LNCaP clone FGC (cell line): ENCODE measurements at regions not wholly inside any gene's neighbourhood (a gene's known extent, or its start where the extent isn't known, plus 50 kb on each side); places are given as distances from the start of the nearest gene placed in this dataset.

Source experiments
- DNase-seq: peaks from one replicate; pipeline ENCODE4 v3.0.0-alpha.2; 2011; ENCODE audit warnings: low read depth
- H3K4me3 ChIP-seq: 2 replicates; pipeline ENCODE4 v1.5.1; 2011; ENCODE audit warnings: mild to moderate bottlenecking, low read depth, low read length, control low read depth
- TF ChIP-seq, protein P1 (sequence below): IDR thresholded peaks from 2 replicates; pipeline ENCODE4 v1.5.1; 2012; ENCODE audit warnings: mild to moderate bottlenecking; ENCODE audit not compliant: control insufficient read depth, insufficient read depth; ENCODE audit errors: extremely low read depth

DNA sequence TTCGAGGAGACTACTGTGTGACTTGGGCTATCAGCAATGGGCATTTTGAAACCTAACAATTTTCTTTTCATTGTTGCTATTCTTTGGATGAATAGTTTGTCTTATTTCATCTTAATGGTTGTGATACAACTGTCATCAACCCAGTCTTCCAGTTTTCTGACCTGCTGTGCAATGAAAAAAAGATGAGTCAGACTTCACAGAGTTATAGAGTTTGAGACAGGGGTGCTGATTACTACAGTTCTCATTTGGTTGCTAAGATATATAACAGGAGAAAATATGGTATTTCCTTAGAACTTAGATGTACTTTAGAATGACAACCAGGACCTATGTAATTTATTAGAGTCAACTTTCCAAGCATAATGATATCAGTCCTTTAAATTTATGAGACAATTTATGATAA, 564.4 kb upstream of the NUDT12 start:
- TF ChIP-seq, protein P1, sequence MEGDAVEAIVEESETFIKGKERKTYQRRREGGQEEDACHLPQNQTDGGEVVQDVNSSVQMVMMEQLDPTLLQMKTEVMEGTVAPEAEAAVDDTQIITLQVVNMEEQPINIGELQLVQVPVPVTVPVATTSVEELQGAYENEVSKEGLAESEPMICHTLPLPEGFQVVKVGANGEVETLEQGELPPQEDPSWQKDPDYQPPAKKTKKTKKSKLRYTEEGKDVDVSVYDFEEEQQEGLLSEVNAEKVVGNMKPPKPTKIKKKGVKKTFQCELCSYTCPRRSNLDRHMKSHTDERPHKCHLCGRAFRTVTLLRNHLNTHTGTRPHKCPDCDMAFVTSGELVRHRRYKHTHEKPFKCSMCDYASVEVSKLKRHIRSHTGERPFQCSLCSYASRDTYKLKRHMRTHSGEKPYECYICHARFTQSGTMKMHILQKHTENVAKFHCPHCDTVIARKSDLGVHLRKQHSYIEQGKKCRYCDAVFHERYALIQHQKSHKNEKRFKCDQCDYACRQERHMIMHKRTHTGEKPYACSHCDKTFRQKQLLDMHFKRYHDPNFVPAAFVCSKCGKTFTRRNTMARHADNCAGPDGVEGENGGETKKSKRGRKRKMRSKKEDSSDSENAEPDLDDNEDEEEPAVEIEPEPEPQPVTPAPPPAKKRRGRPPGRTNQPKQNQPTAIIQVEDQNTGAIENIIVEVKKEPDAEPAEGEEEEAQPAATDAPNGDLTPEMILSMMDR = no peak
- DNase-seq = no peak
- no peak overlapping the region for H3K4me3 ChIP-seq

DNA sequence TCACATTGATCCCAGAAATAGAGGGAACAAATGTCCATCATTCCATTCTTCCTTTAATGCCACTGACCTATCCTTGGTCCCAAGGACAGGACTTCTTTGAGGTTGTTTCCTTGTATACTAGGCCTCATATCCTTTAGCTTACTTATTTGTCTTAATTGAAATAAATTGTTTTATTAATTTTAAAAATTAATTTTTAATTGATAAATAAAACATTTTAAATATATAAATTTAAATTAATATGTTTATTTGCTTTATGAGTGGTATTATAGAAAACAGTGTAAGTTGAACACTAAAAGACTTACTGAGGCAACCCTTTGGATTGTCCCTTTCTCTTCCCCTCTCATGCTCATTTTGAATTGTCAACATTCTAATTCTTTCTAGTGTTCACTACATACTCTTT, 556.9 kb upstream of the NUDT12 start:
- no peak overlapping the region for H3K4me3 ChIP-seq
- DNase-seq = no peak
- TF ChIP-seq, protein P1 = no peak

DNA sequence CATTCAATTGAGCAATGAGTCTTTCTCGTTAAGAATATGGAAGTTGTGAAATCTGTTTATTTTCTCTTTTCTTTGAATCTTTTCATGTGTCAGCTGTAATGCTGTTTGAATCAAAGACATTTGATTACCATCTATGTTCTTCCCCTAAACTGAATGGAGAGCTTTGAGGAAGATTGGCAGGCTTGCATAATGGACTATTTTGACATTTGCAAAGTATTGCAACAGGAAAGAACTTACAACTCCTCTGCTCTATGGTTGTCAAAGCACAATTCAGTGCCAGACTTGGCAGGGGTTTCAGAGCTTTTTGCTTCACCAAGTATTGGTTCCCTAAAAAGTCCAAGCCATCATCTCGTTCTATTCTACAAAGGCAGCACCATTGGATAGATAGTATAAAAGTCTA, 549.0 kb upstream of the NUDT12 start:
- DNase-seq = no peak
- no peak overlapping the region for H3K4me3 ChIP-seq
- TF ChIP-seq, protein P1 = no peak

DNA sequence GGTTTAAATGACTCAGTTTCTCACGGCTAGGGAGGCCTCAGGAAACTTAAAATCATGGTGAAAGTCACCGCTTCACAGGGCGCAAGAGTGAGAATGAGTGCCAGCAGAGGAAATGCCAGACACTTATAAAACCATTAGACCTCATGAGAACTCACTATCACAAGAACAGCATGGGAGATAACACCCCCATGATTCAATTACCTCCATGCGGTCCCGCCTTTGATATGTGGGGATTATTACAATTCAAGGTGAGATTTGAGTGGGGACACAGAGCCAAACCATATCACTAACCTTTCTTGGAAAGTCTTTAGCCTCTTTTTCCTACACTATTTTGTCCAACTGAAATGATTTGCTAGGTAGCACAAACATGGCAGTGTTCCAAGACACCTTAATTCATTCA, 533.9 kb upstream of the NUDT12 start:
- H3K4me3 ChIP-seq = no peak overlapping the region
- TF ChIP-seq, protein P1 = no peak
- DNase-seq = no peak

DNA sequence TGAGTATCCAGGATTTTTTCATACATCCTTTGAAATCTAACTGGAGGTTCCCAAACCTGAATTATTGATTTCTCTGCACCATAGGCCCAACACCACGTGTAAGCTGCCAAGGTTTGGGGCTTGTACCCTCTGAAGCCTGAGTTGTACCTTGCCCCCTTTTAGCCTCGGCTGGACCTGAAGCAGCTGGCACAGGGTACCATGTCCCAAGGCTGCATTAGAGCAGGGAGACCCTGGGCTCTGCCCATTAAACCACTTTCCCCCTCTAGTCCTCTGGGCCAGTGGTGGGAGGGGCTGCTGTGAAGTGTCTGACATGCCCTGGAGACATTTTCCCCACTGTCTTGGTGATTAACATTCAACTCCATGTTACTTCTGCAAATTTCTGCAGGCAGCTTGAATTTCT, 532.9 kb upstream of the NUDT12 start:
- H3K4me3 ChIP-seq = no peak overlapping the region
- no peak for DNase-seq
- TF ChIP-seq, protein P1 = no peak

DNA sequence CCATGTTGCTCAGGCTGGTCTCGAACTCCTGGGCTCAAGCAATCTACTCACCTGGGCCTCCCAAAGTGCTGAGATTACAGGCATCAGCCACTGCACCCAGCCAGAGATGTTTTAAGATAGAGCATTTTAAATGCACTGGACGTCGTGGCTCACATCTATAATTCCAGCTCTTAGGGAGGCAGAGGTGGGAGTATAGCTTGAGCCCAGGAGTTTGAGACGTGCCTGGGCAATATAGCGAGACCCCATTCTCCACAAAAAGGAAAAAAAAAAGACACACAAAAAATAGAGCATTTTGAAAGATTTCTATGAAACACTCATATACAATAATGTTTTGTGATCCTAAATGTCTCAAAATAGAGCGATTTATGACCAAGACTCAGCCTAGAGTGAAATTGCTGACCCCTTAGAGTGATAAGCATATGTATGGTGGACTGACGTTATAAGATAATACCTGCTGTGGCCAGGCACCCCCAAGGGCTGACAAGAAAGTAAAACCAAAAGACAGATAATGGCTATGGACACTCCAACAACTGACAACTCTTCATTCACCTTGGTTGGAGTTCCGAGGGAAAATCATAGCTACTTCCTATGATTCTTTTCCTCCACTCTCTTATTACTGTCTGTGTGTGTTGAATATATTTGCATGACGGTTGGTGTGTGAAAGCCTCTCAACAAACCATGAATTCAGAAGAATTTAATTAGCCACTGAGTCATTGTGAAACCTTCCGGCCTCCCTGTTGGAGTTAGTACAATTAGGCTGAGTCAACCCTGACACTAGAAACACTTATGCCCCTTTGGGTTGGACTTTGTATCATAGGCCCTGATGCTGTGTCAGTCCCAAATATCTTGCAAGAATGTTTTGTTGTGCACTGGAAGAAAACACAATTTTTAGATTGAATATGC, 526.5 kb upstream of the NUDT12 start:
- H3K4me3 ChIP-seq = no peak overlapping the region
- TF ChIP-seq, protein P1 = no peak
- DNase-seq = no peak

DNA sequence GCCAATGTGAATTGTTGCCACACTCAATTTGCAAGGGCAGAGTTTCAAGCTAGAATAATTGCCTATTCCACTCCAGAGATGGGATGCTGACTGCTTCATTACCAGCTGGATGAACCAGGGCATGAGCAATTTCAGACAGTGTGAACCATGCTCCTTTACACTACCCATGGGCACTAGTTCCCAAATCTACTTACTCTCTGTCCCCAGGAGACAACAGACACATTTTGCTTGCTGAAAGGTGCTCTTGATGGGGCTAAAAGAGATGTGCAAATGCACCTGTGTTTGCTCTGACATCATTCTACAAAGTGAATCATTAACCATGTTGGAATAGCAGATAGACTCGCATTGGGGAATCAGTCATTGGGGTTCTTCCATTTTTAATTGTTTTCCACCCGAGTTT, 522.3 kb upstream of the NUDT12 start:
- TF ChIP-seq, protein P1 = no peak
- no peak overlapping the region for H3K4me3 ChIP-seq
- peak; percentile 22 for DNase-seq
